HG02943 (cell line): ENCODE measurements at regions not wholly inside any gene's neighbourhood (a gene's known extent, or its start where the extent isn't known, plus 50 kb on each side); places are given as distances from the start of the nearest gene placed in this dataset.
"Not testable (repeated sequence)": the region's sequence is repeated elsewhere in the genome, so short reads cannot be mapped to it uniquely, and the experiment has no call there.

Experiments used
- ATAC-seq: cut with Tn5 transposase; IDR thresholded peaks from one replicate; pipeline ENCODE4 v1.9.1; 2021; ENCODE audit warnings: mild to moderate bottlenecking, low read depth, moderate library complexity; ENCODE audit not compliant: unreplicated experiment

DNA sequence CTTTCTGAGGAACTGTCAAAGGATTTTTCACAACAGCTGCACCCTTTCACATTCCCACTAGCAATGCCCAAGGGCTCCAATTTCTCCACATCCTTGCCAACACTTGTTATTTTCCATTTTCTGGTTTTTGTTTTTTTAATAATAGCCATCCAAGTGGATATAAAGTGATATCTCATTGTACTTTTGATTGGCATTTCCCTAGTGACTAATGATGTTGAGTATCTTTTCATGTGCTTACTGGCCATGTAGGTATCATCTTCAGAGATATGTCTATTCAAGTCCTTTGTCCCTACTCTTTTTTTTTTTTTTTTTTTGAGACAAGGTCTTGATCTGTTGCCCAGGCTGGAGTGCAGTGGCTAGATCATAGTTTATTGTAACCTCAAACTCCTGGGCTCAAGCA is 115.8 kb upstream of the HAND1 start:
- ATAC-seq = no peak

DNA sequence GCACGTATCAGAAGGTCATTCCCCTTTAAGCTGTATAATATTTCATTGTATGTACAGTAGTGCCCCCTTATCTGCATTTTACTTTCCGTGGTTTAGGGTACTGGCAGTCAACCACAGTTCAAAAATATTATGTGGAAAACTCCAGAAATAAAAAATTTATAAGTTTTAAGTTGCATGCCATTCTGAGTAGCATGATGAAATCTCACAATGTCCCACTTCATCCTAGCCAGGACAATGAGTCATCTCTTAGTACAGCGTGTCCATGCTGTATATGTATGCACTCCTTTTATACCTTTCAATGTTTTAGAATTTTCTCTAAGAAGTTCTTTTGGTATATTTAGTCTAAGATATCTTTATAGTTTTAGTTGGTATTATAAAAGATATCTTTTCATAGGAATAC is 115.0 kb upstream of the HAND1 start:
- ATAC-seq = no peak

- ATAC-seq = no peak
These were observed 112.2 kb upstream of the HAND1 start for GRCh38 chr5:154590093-154590724.

DNA sequence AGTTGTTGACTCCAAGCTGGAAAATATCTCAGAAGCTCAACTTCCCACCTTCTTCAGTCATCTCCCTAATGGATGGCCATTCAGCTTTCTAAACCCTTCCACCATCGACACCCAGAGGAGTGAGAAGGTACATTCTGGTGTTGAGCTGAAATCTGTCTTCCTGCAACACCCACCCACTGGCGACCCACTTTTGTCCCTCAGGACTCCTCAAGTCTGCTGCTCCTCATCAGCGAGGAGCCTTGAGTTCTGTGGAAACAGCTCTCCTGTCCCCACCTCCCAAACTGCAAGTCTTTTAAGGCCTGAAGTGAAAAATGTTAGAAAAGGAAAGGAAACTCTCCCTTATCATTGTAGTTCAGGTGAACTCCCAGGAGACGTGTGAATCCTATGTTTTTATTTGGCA is 111.5 kb upstream of the HAND1 start:
- ATAC-seq = no peak

DNA sequence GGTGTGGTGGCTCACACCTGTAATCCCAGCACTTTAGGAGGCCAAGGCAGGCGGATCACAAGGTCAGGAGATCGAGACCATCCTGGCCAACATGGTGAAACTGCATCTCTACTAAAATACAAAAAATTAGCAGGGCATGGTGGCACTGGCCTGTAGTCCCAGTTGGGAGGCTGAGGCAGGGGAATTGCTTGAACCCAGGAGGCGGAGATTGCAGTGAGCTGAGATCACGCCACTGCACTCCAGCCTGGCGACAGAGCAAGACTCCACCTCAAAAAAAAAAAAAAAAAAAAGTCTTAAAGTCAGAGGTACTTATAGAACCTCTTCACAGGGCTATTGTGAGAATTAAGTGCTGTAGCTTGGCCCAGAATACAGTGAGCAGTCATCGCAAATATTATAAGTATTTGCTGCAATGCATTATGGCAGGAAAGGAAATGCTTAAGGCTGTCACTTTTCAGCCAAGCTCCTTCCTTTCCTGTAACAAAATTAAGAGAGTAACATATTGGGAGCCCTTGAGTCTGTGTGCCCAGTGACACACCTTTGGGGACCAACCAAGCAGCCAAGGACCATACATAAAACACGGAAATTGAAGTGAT is 110.9 kb upstream of the HAND1 start:
- ATAC-seq = not testable (repeated sequence)

GRCh38 chr5:154588091-154588774 is 110.2 kb upstream of the HAND1 start:
- no peak for ATAC-seq

DNA sequence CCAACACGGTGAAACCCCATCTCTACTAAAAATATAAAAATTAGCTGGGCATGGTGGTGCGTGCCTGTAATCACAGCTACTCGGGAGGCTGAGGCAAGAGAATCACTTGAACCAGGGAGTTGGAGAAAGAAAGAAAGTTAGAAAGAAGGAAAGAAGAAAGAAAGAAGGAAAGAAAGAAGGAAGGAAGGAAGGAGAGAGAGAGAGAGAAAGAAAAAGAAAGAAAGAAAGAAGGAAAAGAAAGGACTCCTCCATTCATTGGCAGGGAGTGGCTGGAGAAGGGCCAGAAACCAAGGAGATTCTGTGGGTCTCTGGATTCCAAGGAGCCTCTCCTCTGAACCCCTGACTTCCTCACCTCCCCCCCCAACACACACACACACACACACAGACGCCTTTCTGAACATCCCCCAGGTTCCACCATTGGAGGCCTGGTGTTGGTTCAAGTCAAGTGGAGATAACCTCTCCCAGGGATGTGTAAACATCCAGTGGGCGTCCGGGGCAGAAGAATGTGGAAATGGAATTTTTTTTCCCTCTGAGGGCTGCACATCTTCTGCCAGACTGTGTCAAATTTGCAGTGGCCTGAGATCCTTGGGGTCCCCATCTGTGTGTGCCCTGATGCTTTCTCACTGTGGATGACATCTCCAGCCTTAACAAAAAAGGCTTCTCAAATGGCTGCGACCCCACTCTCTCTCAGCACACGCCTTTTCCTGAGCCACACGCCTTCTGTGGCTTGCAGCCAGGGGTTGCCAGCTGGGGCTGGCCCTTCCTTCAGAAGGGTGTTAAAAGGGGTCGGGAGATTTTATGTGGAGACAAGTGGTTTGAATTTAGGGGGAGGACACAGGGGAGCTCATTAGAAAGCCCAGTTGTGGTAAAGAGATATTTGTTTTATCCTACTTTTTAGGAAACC is 109.3 kb upstream of the HAND1 start:
- ATAC-seq = no peak

DNA sequence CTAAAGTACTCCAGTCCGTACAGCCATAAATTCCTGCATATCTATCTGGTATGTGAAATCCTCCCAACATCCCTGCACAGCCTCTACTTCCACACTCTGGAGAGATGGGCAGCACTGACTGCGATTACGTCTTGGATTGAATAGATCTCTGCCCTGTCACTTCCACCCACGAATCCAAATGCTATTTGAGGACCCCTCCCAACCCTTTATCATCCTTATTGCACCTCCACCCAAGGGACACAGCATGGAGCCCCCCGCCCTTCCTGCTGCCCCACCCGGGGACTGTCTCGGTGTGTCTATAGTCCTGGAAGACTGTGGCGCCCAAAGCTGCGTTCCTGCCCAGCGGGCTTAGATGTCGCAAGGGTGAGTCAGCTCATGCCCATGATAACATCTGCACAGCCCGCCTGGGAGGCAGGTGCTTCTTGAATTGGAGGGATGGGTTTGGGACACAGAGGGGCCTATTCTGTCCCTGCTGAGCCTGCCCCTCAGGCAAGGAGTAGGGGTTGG is 105.7 kb upstream of the HAND1 start:
- ATAC-seq = no peak

- no peak for ATAC-seq
These were observed 102.4 kb upstream of the HAND1 start for GRCh38 chr5:154580422-154580821.

GRCh38 chr5:154577416-154577815 is 99.4 kb upstream of the HAND1 start:
- no peak for ATAC-seq

DNA sequence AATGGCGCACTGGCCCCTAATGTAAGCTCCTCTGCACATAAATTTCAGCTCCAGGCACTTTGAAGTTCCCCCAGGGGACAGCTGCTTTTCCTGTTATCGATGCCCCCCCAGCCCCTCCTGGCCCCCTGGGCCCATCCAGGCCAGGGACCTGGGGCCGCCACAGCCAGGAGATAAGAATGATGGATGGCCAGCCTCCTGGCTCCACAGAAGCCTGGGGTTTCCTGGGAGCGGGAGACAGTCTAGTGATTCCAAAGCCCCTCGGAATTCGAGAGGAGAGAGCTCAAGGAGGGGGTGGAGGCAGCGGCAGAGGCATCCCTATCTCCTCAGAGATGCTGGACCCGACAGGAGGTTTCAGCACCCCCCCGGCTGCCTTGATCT is 98.4 kb upstream of the HAND1 start:
- no peak for ATAC-seq

GRCh38 chr5:154575546-154576428 is 97.8 kb upstream of the HAND1 start:
- ATAC-seq = peak; percentile 87

DNA sequence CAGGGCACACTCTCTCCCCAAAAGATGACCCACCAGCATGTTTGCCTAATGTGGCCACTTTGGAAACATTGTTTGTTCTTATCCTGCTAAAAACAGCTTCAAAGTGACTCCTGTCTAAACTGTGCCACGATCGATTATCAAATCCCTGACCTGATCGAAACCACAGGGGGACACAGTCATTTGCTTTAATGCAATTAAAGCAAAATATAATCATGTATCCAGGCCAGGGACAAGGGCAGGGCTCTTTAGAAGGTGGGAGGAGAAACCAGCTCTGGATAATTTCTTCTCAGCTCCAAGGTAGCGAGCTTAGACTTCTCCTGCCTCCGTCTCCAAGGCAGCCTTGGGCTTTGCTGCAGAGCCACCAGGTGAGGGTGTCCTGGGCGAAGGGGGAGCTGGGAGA is 95.0 kb upstream of the HAND1 start:
- ATAC-seq = no peak

- no peak for ATAC-seq
These were observed 93.5 kb upstream of the HAND1 start for GRCh38 chr5:154571325-154572035.

GRCh38 chr5:154570572-154571324 is 92.7 kb upstream of the HAND1 start:
- ATAC-seq = no peak

- ATAC-seq = no peak
These were observed 90.6 kb upstream of the HAND1 start for GRCh38 chr5:154568589-154568988.

DNA sequence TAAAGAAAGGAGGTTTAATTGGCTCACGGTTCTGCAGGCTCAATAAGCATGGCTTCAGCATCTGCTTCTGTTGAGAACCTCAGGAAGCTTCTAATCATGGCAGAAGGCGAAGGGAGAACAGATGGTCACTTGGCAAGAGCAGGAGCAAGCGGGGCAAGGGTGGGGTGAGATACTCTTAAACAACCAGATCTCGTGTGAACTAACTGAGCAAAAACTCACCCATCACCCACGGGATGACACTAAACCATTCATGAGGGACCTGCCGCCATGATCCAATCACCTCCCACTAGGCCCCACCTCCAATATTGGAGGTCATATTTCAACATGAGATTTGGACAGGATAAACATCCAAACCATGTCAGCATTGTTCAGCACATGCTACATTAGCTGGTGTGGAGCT is 89.1 kb upstream of the HAND1 start:
- ATAC-seq = no peak

DNA sequence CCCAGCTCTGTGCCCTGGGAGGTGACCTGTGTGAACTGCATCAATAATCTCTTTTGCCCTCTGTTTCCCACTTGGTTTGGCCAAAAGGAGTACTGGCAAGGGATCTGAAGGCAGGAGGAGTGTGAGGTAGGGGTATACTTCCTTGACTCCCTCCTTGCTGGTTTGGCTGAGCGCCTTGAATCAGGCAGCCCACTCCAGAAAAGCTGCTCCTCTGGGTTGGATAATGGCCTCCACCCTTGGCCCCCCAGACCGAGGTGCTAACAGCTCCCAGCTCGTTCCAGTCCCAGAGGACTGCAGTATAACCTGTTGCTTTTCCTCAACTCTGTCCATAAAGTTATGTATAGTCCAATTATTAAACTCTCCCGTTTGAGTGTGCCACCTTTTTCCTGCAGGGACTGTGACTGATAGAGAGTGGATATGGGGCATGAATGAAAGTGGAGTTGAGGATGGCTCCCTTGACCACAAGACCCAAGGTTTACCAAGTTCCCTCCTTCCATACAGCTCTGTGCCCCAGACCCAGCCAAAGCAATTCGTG is 88.2 kb upstream of the HAND1 start:
- no peak for ATAC-seq
